Right lobe of liver (tissue), 4 donors: ENCODE measurements at regions not wholly inside any gene's neighbourhood (a gene's known extent, or its start where the extent isn't known, plus 50 kb on each side); places are given as distances from the start of the nearest gene placed in this dataset.

Experiments used
- POLR2A ChIP-seq: fragments of 450-650 bp; IDR thresholded peaks from one replicate; pipeline ENCODE4 v1.6.1; 2017; ENCODE audit warnings: antibody characterized with exemption, mild to moderate bottlenecking
- TF ChIP-seq, protein P1 (sequence below), 4 donors: fragments of 200-600 bp in 3 of 4; fragments of 450-650 bp in 1 of 4; IDR thresholded peaks; one replicate each; pipeline versions ENCODE4 v1.5.1 to v1.8.0; 2016 to 2022; ENCODE audit warnings: antibody characterized with exemption in 4 of 4, mild to moderate bottlenecking in 2 of 4
- donor health status: DM: no; HTN: no; CAD: no.
- donor health status: DM: no; HTN: no; CAD: no.
- donor health status: DM: no; HTN: yes; CAD: no.

DNA sequence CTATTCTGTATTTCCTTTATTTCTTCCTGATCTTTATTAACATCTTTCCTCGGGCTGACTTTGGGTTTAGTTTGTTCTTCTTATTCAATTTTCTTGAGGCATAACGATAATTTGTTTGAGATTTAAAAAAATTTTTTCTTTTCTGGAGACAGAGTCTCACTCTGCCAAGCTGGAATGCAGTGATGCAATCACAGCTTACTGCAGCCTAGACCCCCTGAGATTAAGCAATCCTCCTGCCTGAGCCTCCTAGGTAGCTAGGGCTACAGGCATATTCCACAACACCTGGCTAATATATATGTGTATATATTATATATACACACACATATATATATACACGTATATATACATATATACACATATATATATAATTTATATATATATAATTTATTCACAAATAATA lies 540.2 kb downstream of the NXPH1 start:
- TF ChIP-seq, protein P1, sequence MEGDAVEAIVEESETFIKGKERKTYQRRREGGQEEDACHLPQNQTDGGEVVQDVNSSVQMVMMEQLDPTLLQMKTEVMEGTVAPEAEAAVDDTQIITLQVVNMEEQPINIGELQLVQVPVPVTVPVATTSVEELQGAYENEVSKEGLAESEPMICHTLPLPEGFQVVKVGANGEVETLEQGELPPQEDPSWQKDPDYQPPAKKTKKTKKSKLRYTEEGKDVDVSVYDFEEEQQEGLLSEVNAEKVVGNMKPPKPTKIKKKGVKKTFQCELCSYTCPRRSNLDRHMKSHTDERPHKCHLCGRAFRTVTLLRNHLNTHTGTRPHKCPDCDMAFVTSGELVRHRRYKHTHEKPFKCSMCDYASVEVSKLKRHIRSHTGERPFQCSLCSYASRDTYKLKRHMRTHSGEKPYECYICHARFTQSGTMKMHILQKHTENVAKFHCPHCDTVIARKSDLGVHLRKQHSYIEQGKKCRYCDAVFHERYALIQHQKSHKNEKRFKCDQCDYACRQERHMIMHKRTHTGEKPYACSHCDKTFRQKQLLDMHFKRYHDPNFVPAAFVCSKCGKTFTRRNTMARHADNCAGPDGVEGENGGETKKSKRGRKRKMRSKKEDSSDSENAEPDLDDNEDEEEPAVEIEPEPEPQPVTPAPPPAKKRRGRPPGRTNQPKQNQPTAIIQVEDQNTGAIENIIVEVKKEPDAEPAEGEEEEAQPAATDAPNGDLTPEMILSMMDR (IDR thresholded peaks at IDR 0.05), result no peak
- TF ChIP-seq POLR2A, result no peak
